Vagina (tissue), 2 donors: ENCODE measurements at regions not wholly inside any gene's neighbourhood (a gene's known extent, or its start where the extent isn't known, plus 50 kb on each side); places are given as distances from the start of the nearest gene placed in this dataset.

ENCODE experiments used
- DNase-seq, 2 donors: peaks; one replicate each; pipeline ENCODE4 v3.0.0-alpha.2; 2017; ENCODE audit errors: extremely low spot score in 2 of 2
- H3K27ac ChIP-seq: fragments of 200-600 bp; sonication (generic); one replicate; pipeline ENCODE4 v1.5.1; 2019
- H3K27me3 ChIP-seq: fragments of 200-600 bp; sonication (generic); one replicate; pipeline ENCODE4 v1.5.1; 2019
- H3K36me3 ChIP-seq, 2 donors: fragments of 200-600 bp; sonication (generic); one replicate each; pipeline ENCODE4 v1.5.1; 2017 to 2019
- H3K4me1 ChIP-seq: fragments of 200-600 bp; sonication (generic); one replicate; pipeline ENCODE4 v1.5.1; 2019
- H3K4me3 ChIP-seq, 2 donors: fragments of 200-600 bp; sonication (generic); 1 replicate in 1 of 2; 2 replicates in 1 of 2; pipeline ENCODE4 v1.5.1; 2016 to 2019
- H3K9me3 ChIP-seq: fragments of 200-600 bp; sonication (generic); one replicate; pipeline ENCODE4 v1.5.1; 2019
- POLR2A ChIP-seq, 2 donors: fragments of 450-650 bp; IDR thresholded peaks; one replicate each; pipeline ENCODE4 v1.6.1; 2017; ENCODE audit warnings: antibody characterized with exemption in 2 of 2, mild to moderate bottlenecking in 2 of 2, moderate library complexity in 2 of 2
- POLR2AphosphoS5 ChIP-seq, 2 donors: sonication (generic); formaldehyde crosslinking; IDR thresholded peaks; one replicate each; pipeline ENCODE4 v1.9.0; 2017; ENCODE audit warnings: antibody characterized with exemption in 2 of 2, mild to moderate bottlenecking in 2 of 2, low read depth in 1 of 2; ENCODE audit not compliant: insufficient read depth in 1 of 2
- intact Hi-C: fragments of 100-400 bp; cut with DNase I; formaldehyde crosslinking; loops from one replicate; pipeline ENCODE4 v1.15.1; 2023
- TF ChIP-seq, protein P1 (sequence below), 3 experiments: fragments of 450-650 bp in 2 of 3; fragments of 200-600 bp in 1 of 3; sonication (generic) in 1 of 3; IDR thresholded peaks; one replicate each; pipeline ENCODE4 v1.5.1; 2017 to 2019; ENCODE audit warnings: antibody characterized with exemption in 3 of 3, mild to moderate bottlenecking in 2 of 3, moderate library complexity in 2 of 3

GRCh38 chr3:481680-482079 is 285.1 kb downstream of the CHL1 start:
- Histone ChIP-seq H3K4me1 (no peaks in the 10 kb centered on the region), H3K36me3 (no peaks in the 10 kb centered on the region), H3K4me3 (no peak overlapping the region), H3K27ac (no peak overlapping the region), H3K9me3 (no peaks in the 10 kb centered on the region), H3K27me3 (no peaks in the 10 kb centered on the region)
- DNase-seq: no peak
- intact Hi-C loops: no loop called here
- TF ChIP-seq POLR2AphosphoS5 (IDR thresholded peaks at IDR 0.05; ENCODE audit: insufficient read depth in 1 of 2, low read depth in 1 of 2) (no peak), POLR2A (IDR thresholded peaks at IDR 0.05) (no peak)
- TF ChIP-seq, protein P1, sequence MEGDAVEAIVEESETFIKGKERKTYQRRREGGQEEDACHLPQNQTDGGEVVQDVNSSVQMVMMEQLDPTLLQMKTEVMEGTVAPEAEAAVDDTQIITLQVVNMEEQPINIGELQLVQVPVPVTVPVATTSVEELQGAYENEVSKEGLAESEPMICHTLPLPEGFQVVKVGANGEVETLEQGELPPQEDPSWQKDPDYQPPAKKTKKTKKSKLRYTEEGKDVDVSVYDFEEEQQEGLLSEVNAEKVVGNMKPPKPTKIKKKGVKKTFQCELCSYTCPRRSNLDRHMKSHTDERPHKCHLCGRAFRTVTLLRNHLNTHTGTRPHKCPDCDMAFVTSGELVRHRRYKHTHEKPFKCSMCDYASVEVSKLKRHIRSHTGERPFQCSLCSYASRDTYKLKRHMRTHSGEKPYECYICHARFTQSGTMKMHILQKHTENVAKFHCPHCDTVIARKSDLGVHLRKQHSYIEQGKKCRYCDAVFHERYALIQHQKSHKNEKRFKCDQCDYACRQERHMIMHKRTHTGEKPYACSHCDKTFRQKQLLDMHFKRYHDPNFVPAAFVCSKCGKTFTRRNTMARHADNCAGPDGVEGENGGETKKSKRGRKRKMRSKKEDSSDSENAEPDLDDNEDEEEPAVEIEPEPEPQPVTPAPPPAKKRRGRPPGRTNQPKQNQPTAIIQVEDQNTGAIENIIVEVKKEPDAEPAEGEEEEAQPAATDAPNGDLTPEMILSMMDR (IDR thresholded peaks at IDR 0.05): no peak

GRCh38 chr3:482479-482878 is 285.9 kb downstream of the CHL1 start:
- Histone ChIP-seq H3K9me3 (no peaks in the 10 kb centered on the region), H3K27me3 (no peaks in the 10 kb centered on the region), H3K4me3 (no peak overlapping the region), H3K4me1 (no peaks in the 10 kb centered on the region), H3K27ac (no peak overlapping the region), H3K36me3 (no peaks in the 10 kb centered on the region)
- intact Hi-C loops: no loop called here
- TF ChIP-seq POLR2A (IDR thresholded peaks at IDR 0.05) (no peak), POLR2AphosphoS5 (IDR thresholded peaks at IDR 0.05; ENCODE audit: insufficient read depth in 1 of 2, low read depth in 1 of 2) (no peak)
- TF ChIP-seq, protein P1 (IDR thresholded peaks at IDR 0.05): no peak
- DNase-seq: no peak

DNA sequence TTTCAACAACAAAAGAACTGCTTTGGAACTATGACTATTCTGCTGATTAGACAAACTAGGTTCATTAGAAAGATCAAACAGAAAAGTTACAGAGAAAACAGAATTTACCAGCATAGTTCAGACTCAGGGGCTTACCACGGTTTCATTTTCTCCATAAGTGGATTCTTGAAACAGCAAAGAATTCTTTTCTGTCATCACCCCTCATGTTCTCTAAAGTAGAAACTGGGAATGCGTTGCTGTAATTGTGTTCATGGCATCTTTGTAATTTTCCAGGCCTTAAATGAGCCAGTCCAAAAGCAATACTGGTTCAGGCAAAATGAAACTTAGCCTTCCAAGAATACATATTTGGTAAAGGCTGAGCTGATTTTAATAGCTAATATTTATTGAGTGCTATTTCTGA is 287.8 kb downstream of the CHL1 start:
- Histone ChIP-seq H3K27me3 (no peaks in the 10 kb centered on the region), H3K4me1 (no peaks in the 10 kb centered on the region), H3K36me3 (no peaks in the 10 kb centered on the region), H3K4me3 (no peak overlapping the region), H3K9me3 (no peaks in the 10 kb centered on the region), H3K27ac (no peak overlapping the region)
- no peak for TF ChIP-seq POLR2AphosphoS5 (IDR thresholded peaks at IDR 0.05; ENCODE audit: insufficient read depth in 1 of 2, low read depth in 1 of 2)
- TF ChIP-seq, protein P1 (IDR thresholded peaks at IDR 0.05): no peak
- TF ChIP-seq POLR2A (IDR thresholded peaks at IDR 0.05): no peak
- no peak for DNase-seq
- intact Hi-C loops: no loop called here

DNA sequence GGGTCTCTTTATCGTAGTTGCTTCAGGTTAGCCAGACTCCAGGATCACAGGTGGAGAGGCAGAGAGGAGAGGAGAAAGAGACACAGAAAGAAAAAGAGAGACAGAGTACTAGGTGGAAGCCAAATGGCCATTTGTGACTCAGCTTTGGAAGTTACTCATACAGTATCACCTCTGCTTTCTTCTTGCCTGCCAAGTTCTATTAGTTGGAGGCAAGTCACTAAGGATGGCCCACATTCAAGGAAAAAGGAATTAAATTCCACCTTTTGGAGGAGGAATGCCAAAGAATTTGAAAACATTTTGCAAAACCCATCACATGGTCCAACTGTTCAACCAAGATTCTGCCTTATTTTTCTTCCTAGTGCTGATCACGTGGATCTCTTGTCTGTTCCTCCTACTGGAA is 291.1 kb downstream of the CHL1 start:
- Histone ChIP-seq H3K27ac (no peak overlapping the region), H3K36me3 (no peaks in the 10 kb centered on the region), H3K4me1 (no peaks in the 10 kb centered on the region), H3K9me3 (no peaks in the 10 kb centered on the region), H3K27me3 (no peaks in the 10 kb centered on the region), H3K4me3 (no peak overlapping the region)
- intact Hi-C loops: no loop called here
- DNase-seq: no peak
- no peak for TF ChIP-seq POLR2AphosphoS5 (IDR thresholded peaks at IDR 0.05; ENCODE audit: insufficient read depth in 1 of 2, low read depth in 1 of 2)
- TF ChIP-seq, protein P1 (IDR thresholded peaks at IDR 0.05): no peak
- TF ChIP-seq POLR2A (IDR thresholded peaks at IDR 0.05): no peak

- no peak for DNase-seq
- H3K27ac ChIP-seq: no peak overlapping the region
- no peaks in the 10 kb centered on the region for H3K36me3 ChIP-seq
- no peaks in the 10 kb centered on the region for H3K9me3 ChIP-seq
- H3K4me3 ChIP-seq: no peak overlapping the region
- intact Hi-C loops: no loop called here
- TF ChIP-seq, protein P1 (IDR thresholded peaks at IDR 0.05): no peak
- no peaks in the 10 kb centered on the region for H3K27me3 ChIP-seq
- no peaks in the 10 kb centered on the region for H3K4me1 ChIP-seq
Observed at GRCh38 chr3:492586-493316, 296.2 kb downstream of the CHL1 start.
